Fibroblast of peridontal ligament (primary cell): ENCODE measurements at regions not wholly inside any gene's neighbourhood (a gene's known extent, or its start where the extent isn't known, plus 50 kb on each side); places are given as distances from the start of the nearest gene placed in this dataset.

Experiments used
- DNase-seq: peaks from one replicate; pipeline ENCODE4 v3.0.0-alpha.2; 2010; ENCODE audit errors: extremely low read depth

GRCh38 chr11:112748252-112748651, 213.0 kb upstream of the NCAM1 start:
- DNase-seq: no peak

GRCh38 chr11:112748713-112749543, 212.3 kb upstream of the NCAM1 start:
- no peak for DNase-seq

DNA sequence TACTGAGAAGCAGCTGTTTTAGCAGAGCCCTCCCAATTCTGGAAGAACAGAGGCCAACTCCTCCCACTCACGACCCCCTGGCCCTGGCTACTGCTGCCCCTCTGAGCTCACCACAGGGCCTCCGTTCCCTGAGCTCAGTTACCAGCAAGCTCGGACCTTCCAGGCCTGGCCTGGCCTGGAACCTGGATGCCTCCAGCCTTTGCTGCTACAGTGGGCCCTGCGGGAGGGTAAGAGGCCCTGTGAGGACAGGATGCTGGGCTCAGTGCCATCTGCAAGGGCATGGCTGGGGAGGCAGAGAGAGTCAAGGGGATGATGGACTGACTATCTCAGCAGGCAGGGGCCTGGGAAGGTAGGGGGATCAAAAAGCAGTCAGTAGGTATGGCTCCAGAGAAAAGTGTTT, 209.9 kb upstream of the NCAM1 start:
- DNase-seq: no peak

DNA sequence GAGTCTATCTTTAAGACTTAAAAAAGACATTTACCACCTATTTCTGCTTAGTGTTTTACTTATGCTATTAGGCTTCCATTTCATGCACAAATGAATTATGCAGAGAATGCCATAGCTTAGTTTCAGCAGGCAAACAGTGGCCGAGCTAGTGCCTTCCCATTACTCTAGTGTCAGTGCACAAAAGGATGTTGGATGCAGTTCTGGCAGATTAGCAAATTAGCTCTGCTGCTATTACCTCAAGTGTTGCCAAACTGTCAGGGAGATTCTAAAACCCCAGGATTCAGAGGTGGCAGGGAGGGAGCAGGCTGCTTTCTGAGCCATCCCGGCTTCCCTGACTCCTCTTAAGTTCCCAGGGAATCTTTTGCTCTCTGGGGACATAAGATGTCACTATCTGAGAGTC, 209.4 kb upstream of the NCAM1 start:
- DNase-seq: no peak

- no peak for DNase-seq
Observed at GRCh38 chr11:112752563-112752962, 208.7 kb upstream of the NCAM1 start.

GRCh38 chr11:112753706-112754105, 207.5 kb upstream of the NCAM1 start:
- DNase-seq: no peak

- DNase-seq: no peak
Observed at GRCh38 chr11:112759418-112759817, 201.8 kb upstream of the NCAM1 start.

DNA sequence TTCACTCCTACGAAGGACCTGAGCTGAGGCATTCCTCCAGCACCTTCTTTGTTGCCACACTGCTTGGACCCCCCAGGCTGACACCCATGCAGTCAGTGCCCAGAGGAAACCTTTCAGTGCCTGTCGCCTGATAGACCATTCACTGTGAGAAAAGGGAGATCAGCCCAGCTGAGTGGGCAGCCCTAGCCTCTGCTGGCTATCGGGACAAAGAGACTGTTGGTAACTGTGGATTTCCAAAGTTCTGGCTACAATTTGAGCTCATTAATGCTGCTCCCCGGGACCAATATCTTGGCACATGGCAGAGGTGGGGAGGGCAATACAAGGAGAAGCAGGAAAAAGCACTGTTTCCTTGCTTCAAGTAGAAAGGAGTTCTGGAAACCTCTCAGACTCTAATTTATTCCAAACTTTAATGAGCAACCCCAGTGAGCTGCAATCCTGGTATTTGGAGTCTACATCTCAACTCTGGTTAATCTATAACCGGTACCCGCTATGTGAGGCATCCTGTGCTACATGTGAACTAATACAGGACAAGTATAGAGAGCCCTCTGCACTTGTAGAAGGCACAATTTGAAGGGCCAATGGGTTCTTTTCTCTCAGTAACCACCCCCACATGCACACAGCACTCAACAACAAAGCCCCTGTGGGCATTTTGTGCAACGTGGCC, 200.7 kb upstream of the NCAM1 start:
- DNase-seq: no peak

DNA sequence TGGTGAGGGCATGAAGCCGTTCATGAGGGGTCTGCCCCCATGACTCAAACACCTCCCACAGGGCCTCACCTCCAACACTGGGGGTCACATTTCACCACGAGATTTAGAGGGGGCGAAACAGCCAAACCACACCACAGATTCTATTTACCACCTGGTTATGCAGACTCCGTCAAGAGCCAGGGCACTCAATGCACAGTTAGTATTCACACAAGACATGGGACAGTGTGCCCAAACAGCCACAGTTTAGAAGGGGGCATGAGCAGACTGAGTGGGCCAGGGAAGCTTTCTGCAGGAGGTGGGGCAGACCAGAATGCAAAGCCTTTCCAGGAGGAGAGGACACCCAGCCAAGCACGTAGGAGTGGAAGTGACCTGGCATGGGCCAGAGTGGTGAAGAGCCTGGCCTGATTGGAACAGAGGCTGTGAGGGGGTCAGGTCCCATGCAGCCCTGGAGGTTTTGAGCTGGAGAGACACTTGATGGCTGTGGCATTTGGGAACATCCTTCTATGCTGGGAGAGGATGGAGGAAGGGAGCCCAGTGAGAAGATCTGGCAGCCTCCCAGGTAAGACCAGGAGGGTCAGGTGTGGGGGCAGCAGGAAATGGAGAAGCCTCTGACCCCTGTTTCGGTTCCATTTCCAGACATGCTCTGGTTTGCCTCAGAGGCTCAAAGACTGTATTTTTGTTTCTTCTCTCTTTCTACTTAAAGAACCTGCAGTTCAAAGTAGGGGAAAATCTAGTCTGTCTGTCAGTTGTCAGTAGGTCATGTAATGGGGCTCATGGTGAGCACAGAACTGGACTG, 199.1 kb upstream of the NCAM1 start:
- DNase-seq: no peak

DNA sequence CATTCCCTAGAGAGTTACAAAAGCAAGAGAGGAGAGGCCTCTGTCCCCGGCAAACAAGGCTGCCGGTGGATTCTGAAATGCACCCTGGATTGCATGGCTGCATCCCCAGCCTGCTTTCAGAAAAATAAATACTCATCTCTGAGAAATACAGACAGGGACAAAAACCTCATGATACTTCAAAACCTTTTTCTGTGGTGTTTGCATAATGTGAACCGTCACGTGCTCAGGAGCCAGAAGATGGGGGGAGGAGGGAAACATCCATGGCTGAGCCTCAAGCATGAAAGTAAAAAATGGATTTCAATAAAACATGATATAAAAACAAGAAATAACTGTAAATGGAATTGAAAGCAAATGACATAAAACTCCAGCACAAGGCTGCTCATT, 198.5 kb upstream of the NCAM1 start:
- no peak for DNase-seq

DNA sequence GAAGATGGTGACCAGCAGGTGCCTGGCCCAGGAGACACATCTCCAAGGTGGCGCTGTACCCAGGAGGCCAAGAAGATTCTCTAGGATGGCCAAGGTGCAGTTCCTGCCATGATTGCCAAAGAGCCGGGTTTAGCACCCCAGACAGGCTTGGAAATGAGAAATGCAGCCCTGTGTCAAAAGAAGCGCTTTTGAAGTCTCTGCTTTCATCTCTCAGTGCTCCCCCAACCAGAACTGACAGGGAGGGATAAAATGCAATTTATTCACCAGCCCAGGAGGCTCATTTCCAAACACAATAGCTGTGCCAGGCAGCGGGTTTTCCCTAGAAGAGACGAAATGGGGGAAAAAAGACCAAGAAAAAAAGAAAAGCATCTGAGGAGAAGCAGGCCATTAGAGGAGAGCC, 195.9 kb upstream of the NCAM1 start:
- no peak for DNase-seq

- no peak for DNase-seq
Observed at GRCh38 chr11:112769170-112769569, 192.1 kb upstream of the NCAM1 start.

GRCh38 chr11:112769584-112769983, 191.6 kb upstream of the NCAM1 start:
- DNase-seq: no peak

DNA sequence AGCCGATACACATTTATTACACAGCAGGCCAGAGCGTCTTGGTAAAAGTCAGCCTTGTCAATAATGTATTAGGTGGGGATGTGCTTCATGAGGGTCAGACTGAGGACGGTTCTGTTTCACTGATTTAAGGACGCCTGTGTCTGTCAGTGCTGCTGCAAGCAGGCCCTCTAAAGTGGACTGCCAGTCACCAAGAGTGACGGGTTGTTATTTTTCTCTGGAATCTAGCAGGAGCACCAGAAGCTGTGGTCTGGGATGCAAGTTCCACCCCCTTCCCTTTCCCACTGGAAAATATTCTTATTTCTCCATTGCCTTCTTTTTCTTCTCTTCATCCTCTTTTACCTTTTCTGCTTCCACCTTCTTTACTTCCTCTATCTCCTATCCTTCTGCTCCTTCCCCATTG, 191.2 kb upstream of the NCAM1 start:
- no peak for DNase-seq

DNA sequence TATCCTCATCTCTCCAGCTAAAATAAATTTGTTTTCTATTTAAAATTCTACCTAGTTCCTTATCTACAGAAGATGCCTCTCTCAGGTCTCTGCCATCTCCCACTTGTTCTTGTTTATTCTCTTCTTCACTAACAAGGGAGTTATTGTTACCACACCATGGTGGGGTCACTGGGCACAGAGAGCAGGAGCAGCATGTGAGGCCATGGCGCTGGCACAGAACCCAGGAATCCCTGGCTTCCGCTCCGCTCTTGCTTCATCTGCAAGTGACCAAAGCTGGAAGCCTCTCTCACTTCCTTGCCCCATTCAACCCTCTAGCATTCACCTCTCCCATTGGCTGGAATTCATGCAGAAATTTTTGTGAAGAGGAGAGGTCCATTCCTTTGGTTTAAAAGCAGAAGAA, 190.7 kb upstream of the NCAM1 start:
- DNase-seq: no peak

- DNase-seq: no peak
Observed at GRCh38 chr11:112771851-112772250, 189.4 kb upstream of the NCAM1 start.

DNA sequence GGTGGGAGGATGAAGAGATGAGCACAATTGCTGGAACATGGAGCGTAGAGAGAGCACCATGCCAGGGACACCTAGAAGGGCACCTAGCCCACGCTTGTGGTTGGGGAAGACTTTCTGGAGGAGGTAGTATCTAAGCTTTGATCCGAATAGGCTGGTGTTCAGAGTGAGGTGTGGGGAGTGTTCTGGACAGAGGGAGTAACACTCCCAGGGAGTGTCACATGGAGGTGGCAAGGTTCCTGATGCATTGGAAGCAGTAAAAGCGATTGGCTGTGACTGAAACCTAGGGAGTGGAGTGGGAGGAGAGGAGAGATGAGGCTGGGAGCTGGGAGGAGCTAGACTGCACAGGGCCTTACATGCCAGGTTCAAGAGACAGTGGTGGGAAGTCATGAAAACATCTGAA, 188.0 kb upstream of the NCAM1 start:
- DNase-seq: no peak

- no peak for DNase-seq
Observed at GRCh38 chr11:112776834-112777233, 184.4 kb upstream of the NCAM1 start.

DNA sequence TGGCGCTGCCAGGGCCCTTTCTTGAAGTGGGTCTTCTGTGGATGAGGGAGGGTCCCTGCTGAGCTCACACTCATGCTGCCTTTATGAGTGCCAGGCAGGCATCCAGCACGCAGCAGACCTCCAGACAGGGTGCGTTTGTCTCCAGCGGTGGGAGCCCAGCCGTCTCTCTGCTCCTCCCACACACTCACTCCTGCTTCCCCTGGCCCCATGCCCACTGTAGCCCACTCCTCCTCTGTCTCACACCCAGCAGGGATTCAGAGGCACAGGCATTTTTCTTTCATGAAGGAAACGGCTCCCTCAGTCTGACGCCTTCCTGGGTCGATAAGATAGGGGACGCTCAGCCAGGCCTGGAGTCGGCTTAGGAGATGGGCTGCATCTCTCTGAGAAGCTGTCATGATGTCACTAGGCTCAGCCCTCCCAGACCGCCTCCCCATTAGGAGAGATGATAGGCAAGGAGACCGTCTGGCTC, 183.9 kb upstream of the NCAM1 start:
- no peak for DNase-seq

- DNase-seq: no peak
Observed at GRCh38 chr11:112778091-112778876, 182.9 kb upstream of the NCAM1 start.

GRCh38 chr11:112778877-112779266, 182.3 kb upstream of the NCAM1 start:
- no peak for DNase-seq
